ENCODE measurements at regions not wholly inside any gene's neighbourhood (a gene's known extent, or its start where the extent isn't known, plus 50 kb on each side); places are given as distances from the start of the nearest gene placed in this dataset.

GRCh38 chr3:66762916-66763693 is 235.0 kb upstream of the KBTBD8 start:
- no peak overlapping the region for H3K27ac ChIP-seq (ENCODE audit: control insufficient read depth, insufficient read depth)
- in situ Hi-C loops (cut with MboI): no loop called here
- SMC1A ChIA-PET (ENCODE audit: uncharacterized antibody, unreplicated experiment): interaction anchor here (0.6 kb wide), 1 partner anchor 388 kb away, joined by 3 read pairs; no protein-coding TSS in a partner anchor
- no peaks in the 10 kb centered on the region for H3K27me3 ChIP-seq (replicated peaks in 1 of 2; ENCODE audit: control insufficient read depth in 2 of 2, insufficient read depth in 2 of 2, low read length in 1 of 2)
- no peak overlapping the region for H3K9ac ChIP-seq (ENCODE audit: control insufficient read depth, insufficient read depth, low read length)
- intact Hi-C loops (cut with micrococcal nuclease; ENCODE audit: unreplicated experiment): no loop called here
- no peaks in the 10 kb centered on the region for H3K9me3 ChIP-seq (replicated peaks; ENCODE audit: control insufficient read depth, insufficient read depth, low read length)
- CTCF ChIA-PET: interaction anchor here (0.8 kb wide), 1 partner anchor 9 kb away, joined by 3 read pairs; no protein-coding TSS in a partner anchor
- H3K4me1 ChIP-seq (ENCODE audit: control insufficient read depth, insufficient read depth, low read length): no peaks in the 10 kb centered on the region
- ATAC-seq (no peak), FAIRE-seq (no peak), DNase-seq (ENCODE audit: low read depth, low spot score) (no peak)
- POLR2A ChIA-PET: no interaction called here
- H3K36me3 ChIP-seq (ENCODE audit: control insufficient read depth in 2 of 2, insufficient read depth in 2 of 2, low read length in 1 of 2): no peaks in the 10 kb centered on the region
- no peak overlapping the region for H2AFZ ChIP-seq (ENCODE audit: control insufficient read depth, low read depth, low read length)
- no peak overlapping the region for H3K4me2 ChIP-seq (ENCODE audit: control insufficient read depth, insufficient read depth)
- no TSS peak for BruUV-seq (replicated peaks)
- H4K20me1 ChIP-seq (ENCODE audit: control insufficient read depth, insufficient read depth): no peaks in the 10 kb centered on the region
- H3K4me3 ChIP-seq: no peak overlapping the region
- RAD21 ChIA-PET (ENCODE audit: unreplicated experiment): no interaction called here
- no peaks in the 10 kb centered on the region for H3K79me2 ChIP-seq (ENCODE audit: control insufficient read depth, insufficient read depth, low read length)
- 24% methylated on average over 6 of the region's 6 CpGs for WGBS (ENCODE audit: insufficient coverage, insufficient replicate concordance, low lambda C conversion rate, missing lambda C conversion rate)
- TF ChIP-seq, protein P1, sequence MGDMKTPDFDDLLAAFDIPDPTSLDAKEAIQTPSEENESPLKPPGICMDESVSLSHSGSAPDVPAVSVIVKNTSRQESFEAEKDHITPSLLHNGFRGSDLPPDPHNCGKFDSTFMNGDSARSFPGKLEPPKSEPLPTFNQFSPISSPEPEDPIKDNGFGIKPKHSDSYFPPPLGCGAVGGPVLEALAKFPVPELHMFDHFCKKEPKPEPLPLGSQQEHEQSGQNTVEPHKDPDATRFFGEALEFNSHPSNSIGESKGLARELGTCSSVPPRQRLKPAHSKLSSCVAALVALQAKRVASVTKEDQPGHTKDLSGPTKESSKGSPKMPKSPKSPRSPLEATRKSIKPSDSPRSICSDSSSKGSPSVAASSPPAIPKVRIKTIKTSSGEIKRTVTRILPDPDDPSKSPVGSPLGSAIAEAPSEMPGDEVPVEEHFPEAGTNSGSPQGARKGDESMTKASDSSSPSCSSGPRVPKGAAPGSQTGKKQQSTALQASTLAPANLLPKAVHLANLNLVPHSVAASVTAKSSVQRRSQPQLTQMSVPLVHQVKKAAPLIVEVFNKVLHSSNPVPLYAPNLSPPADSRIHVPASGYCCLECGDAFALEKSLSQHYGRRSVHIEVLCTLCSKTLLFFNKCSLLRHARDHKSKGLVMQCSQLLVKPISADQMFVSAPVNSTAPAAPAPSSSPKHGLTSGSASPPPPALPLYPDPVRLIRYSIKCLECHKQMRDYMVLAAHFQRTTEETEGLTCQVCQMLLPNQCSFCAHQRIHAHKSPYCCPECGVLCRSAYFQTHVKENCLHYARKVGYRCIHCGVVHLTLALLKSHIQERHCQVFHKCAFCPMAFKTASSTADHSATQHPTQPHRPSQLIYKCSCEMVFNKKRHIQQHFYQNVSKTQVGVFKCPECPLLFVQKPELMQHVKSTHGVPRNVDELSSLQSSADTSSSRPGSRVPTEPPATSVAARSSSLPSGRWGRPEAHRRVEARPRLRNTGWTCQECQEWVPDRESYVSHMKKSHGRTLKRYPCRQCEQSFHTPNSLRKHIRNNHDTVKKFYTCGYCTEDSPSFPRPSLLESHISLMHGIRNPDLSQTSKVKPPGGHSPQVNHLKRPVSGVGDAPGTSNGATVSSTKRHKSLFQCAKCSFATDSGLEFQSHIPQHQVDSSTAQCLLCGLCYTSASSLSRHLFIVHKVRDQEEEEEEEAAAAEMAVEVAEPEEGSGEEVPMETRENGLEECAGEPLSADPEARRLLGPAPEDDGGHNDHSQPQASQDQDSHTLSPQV (IDR thresholded peaks at IDR 0.05): no peak
- TF ChIP-seq, protein P2, sequence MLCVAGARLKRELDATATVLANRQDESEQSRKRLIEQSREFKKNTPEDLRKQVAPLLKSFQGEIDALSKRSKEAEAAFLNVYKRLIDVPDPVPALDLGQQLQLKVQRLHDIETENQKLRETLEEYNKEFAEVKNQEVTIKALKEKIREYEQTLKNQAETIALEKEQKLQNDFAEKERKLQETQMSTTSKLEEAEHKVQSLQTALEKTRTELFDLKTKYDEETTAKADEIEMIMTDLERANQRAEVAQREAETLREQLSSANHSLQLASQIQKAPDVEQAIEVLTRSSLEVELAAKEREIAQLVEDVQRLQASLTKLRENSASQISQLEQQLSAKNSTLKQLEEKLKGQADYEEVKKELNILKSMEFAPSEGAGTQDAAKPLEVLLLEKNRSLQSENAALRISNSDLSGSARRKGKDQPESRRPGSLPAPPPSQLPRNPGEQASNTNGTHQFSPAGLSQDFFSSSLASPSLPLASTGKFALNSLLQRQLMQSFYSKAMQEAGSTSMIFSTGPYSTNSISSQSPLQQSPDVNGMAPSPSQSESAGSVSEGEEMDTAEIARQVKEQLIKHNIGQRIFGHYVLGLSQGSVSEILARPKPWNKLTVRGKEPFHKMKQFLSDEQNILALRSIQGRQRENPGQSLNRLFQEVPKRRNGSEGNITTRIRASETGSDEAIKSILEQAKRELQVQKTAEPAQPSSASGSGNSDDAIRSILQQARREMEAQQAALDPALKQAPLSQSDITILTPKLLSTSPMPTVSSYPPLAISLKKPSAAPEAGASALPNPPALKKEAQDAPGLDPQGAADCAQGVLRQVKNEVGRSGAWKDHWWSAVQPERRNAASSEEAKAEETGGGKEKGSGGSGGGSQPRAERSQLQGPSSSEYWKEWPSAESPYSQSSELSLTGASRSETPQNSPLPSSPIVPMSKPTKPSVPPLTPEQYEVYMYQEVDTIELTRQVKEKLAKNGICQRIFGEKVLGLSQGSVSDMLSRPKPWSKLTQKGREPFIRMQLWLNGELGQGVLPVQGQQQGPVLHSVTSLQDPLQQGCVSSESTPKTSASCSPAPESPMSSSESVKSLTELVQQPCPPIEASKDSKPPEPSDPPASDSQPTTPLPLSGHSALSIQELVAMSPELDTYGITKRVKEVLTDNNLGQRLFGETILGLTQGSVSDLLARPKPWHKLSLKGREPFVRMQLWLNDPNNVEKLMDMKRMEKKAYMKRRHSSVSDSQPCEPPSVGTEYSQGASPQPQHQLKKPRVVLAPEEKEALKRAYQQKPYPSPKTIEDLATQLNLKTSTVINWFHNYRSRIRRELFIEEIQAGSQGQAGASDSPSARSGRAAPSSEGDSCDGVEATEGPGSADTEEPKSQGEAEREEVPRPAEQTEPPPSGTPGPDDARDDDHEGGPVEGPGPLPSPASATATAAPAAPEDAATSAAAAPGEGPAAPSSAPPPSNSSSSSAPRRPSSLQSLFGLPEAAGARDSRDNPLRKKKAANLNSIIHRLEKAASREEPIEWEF (IDR thresholded peaks at IDR 0.05; ENCODE audit: insufficient replicate concordance, low read depth, low read length): no peak
- no peak for TF ChIP-seq NR2F1 (conservative IDR thresholded peaks at IDR 0.05)
- TF ChIP-seq RAD51 (IDR thresholded peaks at IDR 0.05): no peak
- no peak for TF ChIP-seq ZZZ3 (IDR thresholded peaks at IDR 0.05; ENCODE audit: control insufficient read depth, insufficient read length, low read depth)
- no peak for TF ChIP-seq MTA2 (IDR thresholded peaks at IDR 0.05; ENCODE audit: low read depth)
- TF ChIP-seq RBBP5 (conservative IDR thresholded peaks at IDR 0.05): no peak
- no peak for TF ChIP-seq WRNIP1 (IDR thresholded peaks at IDR 0.05; ENCODE audit: borderline replicate concordance, low read depth, low read length)
- no peak for TF ChIP-seq HSF1 (IDR thresholded peaks at IDR 0.05; ENCODE audit: low read depth, low read length)
- no peak for TF ChIP-seq BHLHE40 (IDR thresholded peaks at IDR 0.05; ENCODE audit: borderline replicate concordance in 1 of 2, low read depth in 2 of 2, low read length in 1 of 2)
- no peak for TF ChIP-seq ZSCAN29 (IDR thresholded peaks at IDR 0.05)
- no peak for TF ChIP-seq IKZF2 (IDR thresholded peaks at IDR 0.05)
- no peak for TF ChIP-seq ZNF217 (IDR thresholded peaks at IDR 0.05)
- TF ChIP-seq NR2C2 (IDR thresholded peaks at IDR 0.05; ENCODE audit: borderline replicate concordance, control insufficient read depth, insufficient read length, low read depth): no peak

Data from GM12878 (cell line).